NCI-H146 treated with DMSO at 0.1 percent for 48 hours (cell line): ENCODE measurements at regions not wholly inside any gene's neighbourhood (a gene's known extent, or its start where the extent isn't known, plus 50 kb on each side); places are given as distances from the start of the nearest gene placed in this dataset.

Source experiments
- DNase-seq: peaks from one replicate; lab custom pipeline; 2025; ENCODE audit not compliant: unreplicated experiment; lab: John Stamatoyannopoulos, UW

GRCh38 chr22:44403166-44403565, 90.4 kb upstream of the SHISAL1 start:
- no peak for DNase-seq

- no peak for DNase-seq
These were observed 89.7 kb upstream of the SHISAL1 start for GRCh38 chr22:44402196-44403111.

- no peak for DNase-seq
These were observed 89.0 kb upstream of the SHISAL1 start for GRCh38 chr22:44401783-44402110.

- DNase-seq, result no peak
These were observed 88.0 kb upstream of the SHISAL1 start for GRCh38 chr22:44400763-44401060.

GRCh38 chr22:44399906-44400762, 87.4 kb upstream of the SHISAL1 start:
- no peak for DNase-seq

GRCh38 chr22:44398856-44399837, 86.4 kb upstream of the SHISAL1 start:
- DNase-seq, result no peak

GRCh38 chr22:44396727-44397722, 84.3 kb upstream of the SHISAL1 start:
- DNase-seq, result no peak

- no peak for DNase-seq
These were observed 83.4 kb upstream of the SHISAL1 start for GRCh38 chr22:44396021-44396726.

GRCh38 chr22:44395118-44396005, 82.6 kb upstream of the SHISAL1 start:
- DNase-seq, result no peak

GRCh38 chr22:44394246-44395117, 81.7 kb upstream of the SHISAL1 start:
- no peak for DNase-seq

GRCh38 chr22:44393066-44393465, 80.3 kb upstream of the SHISAL1 start:
- no peak for DNase-seq

GRCh38 chr22:44392446-44392921, 79.7 kb upstream of the SHISAL1 start:
- DNase-seq, result no peak

- no peak for DNase-seq
These were observed 79.0 kb upstream of the SHISAL1 start for GRCh38 chr22:44391481-44392445.

- DNase-seq, result no peak
These were observed 78.3 kb upstream of the SHISAL1 start for GRCh38 chr22:44391015-44391414.

GRCh38 chr22:44390613-44390970, 77.8 kb upstream of the SHISAL1 start:
- DNase-seq, result no peak
